IMR-90 (cell line): ENCODE measurements at regions not wholly inside any gene's neighbourhood (a gene's known extent, or its start where the extent isn't known, plus 50 kb on each side); places are given as distances from the start of the nearest gene placed in this dataset.

ENCODE experiments used
- ATAC-seq: fragments of 200-7000 bp; cut with Tn5 transposase; 2 replicates; pipeline ENCODE4 v1.9.1; 2020; ENCODE audit warnings: low read depth, mild to moderate bottlenecking, moderate library complexity
- BruUV-seq: library from RNA; stranded (reverse); fragments of 400-500 nt; replicated peaks from 2 replicates; lab custom pipeline; 2021; lab: Mats Ljungman, UMichigan
- CTCF ChIA-PET: fragments of 300-600 bp; formaldehyde crosslinking; extraction: SDS; loops from one replicate; lab custom pipeline; 2021; ENCODE audit warnings: antibody characterized with exemption; lab: Yijun Ruan, JAX
- POLR2A ChIA-PET: fragments of 300-600 bp; sonication (Branson Sonifier 250); formaldehyde crosslinking; loops from one replicate; lab custom pipeline; 2022; ENCODE audit warnings: antibody characterized with exemption; ENCODE audit not compliant: unreplicated experiment; lab: Charles Lee
- DNase-seq: peaks from one replicate; pipeline ENCODE4 v3.0.0; 2013
- H2AFZ ChIP-seq: replicated peaks from 2 replicates; pipeline ENCODE3; 2013; ENCODE audit warnings: low read length, mild to moderate bottlenecking; ENCODE audit not compliant: poor library complexity
- H2AK5ac ChIP-seq: 2 replicates; pipeline ENCODE4 v1.6.1; 2013; ENCODE audit warnings: low read depth, low read length, inconsistent platforms
- H2AK9ac ChIP-seq: replicated peaks from 2 replicates; pipeline ENCODE3; 2013; ENCODE audit warnings: mild to moderate bottlenecking, low read depth, low read length, moderate library complexity; ENCODE audit not compliant: poor library complexity
- H2BK120ac ChIP-seq: 2 replicates; pipeline ENCODE4 v1.6.1; 2013; ENCODE audit warnings: low read depth, low read length, inconsistent platforms
- H2BK15ac ChIP-seq: 3 replicates; pipeline ENCODE4 v1.6.1; 2013; ENCODE audit warnings: low read depth, low read length, inconsistent platforms
- H2BK20ac ChIP-seq: 2 replicates; pipeline ENCODE4 v1.6.1; 2013; ENCODE audit warnings: low read depth, mild to moderate bottlenecking, inconsistent platforms, low read length, moderate library complexity
- H2BK5ac ChIP-seq: 2 replicates; pipeline ENCODE4 v1.6.1; 2013; ENCODE audit warnings: mild to moderate bottlenecking, low read depth, low read length, inconsistent platforms; ENCODE audit not compliant: poor library complexity, severe bottlenecking
- H3K14ac ChIP-seq: replicated peaks from 2 replicates; pipeline ENCODE4 v1.6.1; 2013; ENCODE audit warnings: low read depth, low read length, inconsistent platforms
- H3K18ac ChIP-seq: 2 replicates; pipeline ENCODE4 v1.6.1; 2013; ENCODE audit warnings: low read depth, low read length, control low read depth
- H3K23ac ChIP-seq: 2 replicates; pipeline ENCODE4 v1.6.1; 2013; ENCODE audit warnings: low read depth, low read length, inconsistent platforms
- H3K27ac ChIP-seq: 2 replicates; pipeline ENCODE4 v1.5.1; 2013; ENCODE audit warnings: mild to moderate bottlenecking, control low read depth, low read length; ENCODE audit not compliant: insufficient read depth
- H3K27me3 ChIP-seq: 2 replicates; pipeline ENCODE4 v1.6.1; 2013; ENCODE audit warnings: low read length; ENCODE audit not compliant: control insufficient read depth, insufficient read depth
- H3K36me3 ChIP-seq: 2 replicates; pipeline ENCODE4 v1.6.1; 2013; ENCODE audit warnings: low read length, mixed read lengths; ENCODE audit not compliant: control insufficient read depth, insufficient read depth
- H3K4ac ChIP-seq: 2 replicates; pipeline ENCODE4 v1.6.1; 2013; ENCODE audit warnings: low read depth, low read length, inconsistent platforms
- H3K4me1 ChIP-seq: 2 replicates; pipeline ENCODE4 v1.6.1; 2013; ENCODE audit warnings: low read length, mixed read lengths; ENCODE audit not compliant: control insufficient read depth, insufficient read depth
- H3K4me2 ChIP-seq: 2 replicates; pipeline ENCODE4 v1.6.1; 2013; ENCODE audit warnings: low read depth, mild to moderate bottlenecking, control low read depth, low read length, moderate library complexity
- H3K4me3 ChIP-seq: 2 replicates; pipeline ENCODE4 v1.5.1; 2013; ENCODE audit warnings: low read depth, mild to moderate bottlenecking, control low read depth, low read length, moderate library complexity; ENCODE audit not compliant: insufficient read depth
- H3K56ac ChIP-seq: 2 replicates; pipeline ENCODE4 v1.6.1; 2013; ENCODE audit warnings: low read length, inconsistent platforms; ENCODE audit not compliant: insufficient read depth; ENCODE audit errors: extremely low read depth
- H3K79me1 ChIP-seq, 2 experiments: 2 replicates each; pipeline ENCODE4 v1.6.1; 2013; ENCODE audit warnings: low read length in 2 of 2, inconsistent platforms in 1 of 2, low read depth in 1 of 2
- H3K9ac ChIP-seq: 2 replicates; pipeline ENCODE4 v1.6.1; 2013; ENCODE audit warnings: low read depth, low read length, control low read depth
- H3K9me1 ChIP-seq: 2 replicates; pipeline ENCODE4 v1.6.1; 2013; ENCODE audit warnings: low read length, inconsistent platforms; ENCODE audit not compliant: insufficient read depth
- H3K9me3 ChIP-seq: 2 replicates; pipeline ENCODE4 v1.6.1; 2013; ENCODE audit warnings: low read length; ENCODE audit not compliant: control insufficient read depth, insufficient read depth
- H4K20me1 ChIP-seq: 2 replicates; pipeline ENCODE4 v1.6.1; 2013; ENCODE audit warnings: low read length, inconsistent platforms; ENCODE audit not compliant: insufficient read depth
- H4K5ac ChIP-seq: 2 replicates; pipeline ENCODE4 v1.6.1; 2013; ENCODE audit warnings: mild to moderate bottlenecking, low read depth, low read length, control low read depth
- H4K8ac ChIP-seq, 2 experiments: 2 replicates each; pipeline ENCODE4 v1.6.1; 2013; ENCODE audit warnings: low read depth in 2 of 2, low read length in 2 of 2, control low read depth in 1 of 2, inconsistent platforms in 1 of 2
- H4K91ac ChIP-seq: 2 replicates; pipeline ENCODE4 v1.6.1; 2013; ENCODE audit warnings: low read depth, low read length, inconsistent platforms; ENCODE audit not compliant: insufficient read depth
- CEBPB ChIP-seq: IDR thresholded peaks from 2 replicates; pipeline ENCODE4 v1.6.1; 2012; ENCODE audit warnings: low read depth, low read length, improper control_type of control experiment
- FOS ChIP-seq: fragments of 150-350 bp; IDR thresholded peaks from 2 replicates; pipeline ENCODE4 v1.6.1; 2016; ENCODE audit warnings: low read depth, low read length
- MAFK ChIP-seq: IDR thresholded peaks from 2 replicates; pipeline ENCODE4 v1.6.1; 2012; ENCODE audit warnings: low read depth, low read length, improper control_type of control experiment
- RAD21 ChIP-seq: IDR thresholded peaks from 2 replicates; pipeline ENCODE4 v1.6.1; 2012; ENCODE audit warnings: low read length, improper control_type of control experiment
- RFX5 ChIP-seq: IDR thresholded peaks from 2 replicates; pipeline ENCODE4 v1.8.0; 2012; ENCODE audit warnings: low read depth, mild to moderate bottlenecking, low read length, moderate library complexity
- whole genome bisulfite sequencing, 2 experiments: methylation state at CpG; one replicate each; pipeline versions ENCODE4 v1.1.5 to v1.1.7; 2013; ENCODE audit warnings: missing lambda C conversion rate in 2 of 2; ENCODE audit not compliant: insufficient read length in 1 of 2; ENCODE audit errors: extremely low coverage in 2 of 2; 5-methylcytosine and 5-hydroxymethylcytosine counted together
- dilution Hi-C: fragments of 300-500 bp; cut with HindIII; formaldehyde crosslinking; loops from one replicate; pipeline ENCODE4 v1.14.3; 2018; ENCODE audit warnings: low sequenced_read_pairs; ENCODE audit not compliant: unreplicated experiment
- in situ Hi-C: fragments of 300-500 bp; cut with MboI; formaldehyde crosslinking; loops from 3 replicates; pipeline ENCODE4 v1.14.3; 2019; ENCODE audit warnings: low sequenced_read_pairs, inconsistent platforms, mixed read lengths
- intact Hi-C: fragments of 100-400 bp; cut with micrococcal nuclease; formaldehyde crosslinking; loops from 2 replicates; pipeline ENCODE4 v1.10.0; 2022

- no peak overlapping the region for H2BK15ac ChIP-seq
- no peak overlapping the region for H2BK120ac ChIP-seq
- no peak overlapping the region for H3K27ac ChIP-seq
- dilution Hi-C loops (no loop called here), intact Hi-C loops (no loop called here), in situ Hi-C loops (no loop called here)
- H3K18ac ChIP-seq = no peak overlapping the region
- no peak overlapping the region for H3K14ac ChIP-seq
- no peak overlapping the region for H2BK5ac ChIP-seq
- H2AFZ ChIP-seq = no peak overlapping the region
- no peak overlapping the region for H2AK5ac ChIP-seq
- no peaks in the 10 kb centered on the region for H3K4me1 ChIP-seq
- no peaks in the 10 kb centered on the region for H3K27me3 ChIP-seq
- no peak overlapping the region for H3K56ac ChIP-seq
- H3K9me1 ChIP-seq = no peaks in the 10 kb centered on the region
- H3K4ac ChIP-seq = no peak overlapping the region
- H3K9ac ChIP-seq = no peak overlapping the region
- no peak for DNase-seq
- TF ChIP-seq RFX5 = no peak
- no peak for TF ChIP-seq FOS
- no peak for TF ChIP-seq RAD21
- TF ChIP-seq MAFK = no peak
- no peak for TF ChIP-seq CEBPB
- no peak overlapping the region for H3K4me2 ChIP-seq
- no peaks in the 10 kb centered on the region for H3K79me1 ChIP-seq
- no peak overlapping the region for H2BK20ac ChIP-seq
- no peak overlapping the region for H2AK9ac ChIP-seq
- H4K20me1 ChIP-seq = no peaks in the 10 kb centered on the region
- ATAC-seq = no peak
- WGBS, 2 experiments = no CpG with 5 or more reads among the region's 6 CpGs
- no peak overlapping the region for H4K91ac ChIP-seq
- no peak overlapping the region for H3K23ac ChIP-seq
- ChIA-PET CTCF (no interaction called here), POLR2A (no interaction called here)
- no peak overlapping the region for H3K4me3 ChIP-seq
- no peak overlapping the region for H4K8ac ChIP-seq
- no peaks in the 10 kb centered on the region for H3K36me3 ChIP-seq
- no peak overlapping the region for H4K5ac ChIP-seq
- no TSS peak for BruUV-seq
- H3K9me3 ChIP-seq = peaks cover 2% of the 10 kb centered on the region; the same call in 1 of the 2 replicates
Measured at GRCh38 chr3:118445036-118445435, 589.6 kb downstream of the IGSF11 start.
